ENCODE measurements at regions not wholly inside any gene's neighbourhood (a gene's known extent, or its start where the extent isn't known, plus 50 kb on each side); places are given as distances from the start of the nearest gene placed in this dataset.

DNA sequence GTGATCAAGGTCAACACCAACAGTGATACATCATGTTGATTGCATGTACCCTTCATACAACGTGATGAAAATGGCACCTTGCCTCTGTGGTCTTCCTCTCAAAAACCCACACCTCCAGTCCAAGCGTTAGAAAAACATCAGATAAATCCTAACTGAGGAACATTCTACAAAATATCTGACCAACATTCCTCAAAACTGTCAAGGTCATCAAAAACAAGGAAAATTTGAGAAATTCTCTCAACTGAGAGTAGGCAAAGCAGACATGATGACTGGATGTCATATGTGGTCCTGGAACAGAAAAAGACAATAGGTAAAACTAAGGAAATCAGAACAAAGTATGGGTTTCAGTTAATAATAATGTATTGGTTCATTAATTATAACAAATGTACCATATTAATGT, 64.0 kb upstream of the POU2AF1 start:
- TF ChIP-seq, protein P1, sequence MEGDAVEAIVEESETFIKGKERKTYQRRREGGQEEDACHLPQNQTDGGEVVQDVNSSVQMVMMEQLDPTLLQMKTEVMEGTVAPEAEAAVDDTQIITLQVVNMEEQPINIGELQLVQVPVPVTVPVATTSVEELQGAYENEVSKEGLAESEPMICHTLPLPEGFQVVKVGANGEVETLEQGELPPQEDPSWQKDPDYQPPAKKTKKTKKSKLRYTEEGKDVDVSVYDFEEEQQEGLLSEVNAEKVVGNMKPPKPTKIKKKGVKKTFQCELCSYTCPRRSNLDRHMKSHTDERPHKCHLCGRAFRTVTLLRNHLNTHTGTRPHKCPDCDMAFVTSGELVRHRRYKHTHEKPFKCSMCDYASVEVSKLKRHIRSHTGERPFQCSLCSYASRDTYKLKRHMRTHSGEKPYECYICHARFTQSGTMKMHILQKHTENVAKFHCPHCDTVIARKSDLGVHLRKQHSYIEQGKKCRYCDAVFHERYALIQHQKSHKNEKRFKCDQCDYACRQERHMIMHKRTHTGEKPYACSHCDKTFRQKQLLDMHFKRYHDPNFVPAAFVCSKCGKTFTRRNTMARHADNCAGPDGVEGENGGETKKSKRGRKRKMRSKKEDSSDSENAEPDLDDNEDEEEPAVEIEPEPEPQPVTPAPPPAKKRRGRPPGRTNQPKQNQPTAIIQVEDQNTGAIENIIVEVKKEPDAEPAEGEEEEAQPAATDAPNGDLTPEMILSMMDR (IDR thresholded peaks at IDR 0.05), result no peak
- TF ChIP-seq POLR2A (IDR thresholded peaks at IDR 0.05), result no peak
